Endodermal cell (in vitro differentiated cells): ENCODE measurements at regions not wholly inside any gene's neighbourhood (a gene's known extent, or its start where the extent isn't known, plus 50 kb on each side); places are given as distances from the start of the nearest gene placed in this dataset.
A peak's percentile ranks its signal among the peaks of the same experiment; 100 is the strongest.

Experiments used
- DNase-seq: peaks from one replicate; pipeline ENCODE4 v3.0.0-alpha.2; 2017
- H3K27ac ChIP-seq: 2 replicates; pipeline ENCODE4 v1.5.1; 2013; ENCODE audit warnings: mild to moderate bottlenecking, low read depth, low read length, moderate library complexity
- H3K27me3 ChIP-seq: 2 replicates; pipeline ENCODE4 v1.6.1; 2013; ENCODE audit warnings: mild to moderate bottlenecking, low read length, moderate library complexity; ENCODE audit not compliant: insufficient read depth, control insufficient read depth, poor library complexity, severe bottlenecking
- H3K36me3 ChIP-seq: 2 replicates; pipeline ENCODE4 v1.7.0; 2013; ENCODE audit warnings: mild to moderate bottlenecking, low read length, moderate library complexity; ENCODE audit not compliant: control insufficient read depth, insufficient read depth
- H3K4me1 ChIP-seq: one replicate; pipeline ENCODE4 v1.7.0; 2013; ENCODE audit warnings: low read length; ENCODE audit not compliant: control insufficient read depth, insufficient read depth
- H3K4me3 ChIP-seq: 2 replicates; pipeline ENCODE4 v1.5.1; 2013; ENCODE audit warnings: mild to moderate bottlenecking, low read length, moderate library complexity
- H3K9ac ChIP-seq: 2 replicates; pipeline ENCODE4 v1.6.1; 2013; ENCODE audit warnings: mild to moderate bottlenecking, low read length, moderate library complexity; ENCODE audit not compliant: poor library complexity, severe bottlenecking; ENCODE audit errors: extremely low read depth
- H3K9me3 ChIP-seq: 2 replicates; pipeline ENCODE4 v1.6.1; 2013; ENCODE audit warnings: mild to moderate bottlenecking, low read length, moderate library complexity; ENCODE audit not compliant: control insufficient read depth
- H3K27ac Mint-ChIP-seq: 2 replicates; pipeline ENCODE4 v1.8.0; 2020; ENCODE audit warnings: mixed read lengths
- H3K27me3 Mint-ChIP-seq: 2 replicates; pipeline ENCODE4 v1.8.0; 2021; ENCODE audit warnings: mild to moderate bottlenecking, mixed read lengths; ENCODE audit not compliant: insufficient read depth
- H3K36me3 Mint-ChIP-seq: 2 replicates; pipeline ENCODE4 v1.8.0; 2020; ENCODE audit warnings: low read depth, mixed read lengths
- H3K4me1 Mint-ChIP-seq: 2 replicates; pipeline ENCODE4 v1.8.0; 2020; ENCODE audit warnings: mixed read lengths
- H3K4me3 Mint-ChIP-seq: 2 replicates; pipeline ENCODE4 v1.8.0; 2020; ENCODE audit warnings: mild to moderate bottlenecking, moderate library complexity, mixed read lengths
- H3K9me3 Mint-ChIP-seq: 2 replicates; pipeline ENCODE4 v1.8.0; 2020; ENCODE audit warnings: mild to moderate bottlenecking, mixed read lengths
- CTCF ChIP-seq: fragments of 200-600 bp; sonication (generic); conservative IDR thresholded peaks from 2 replicates; pipeline ENCODE4 v1.5.0; 2021; ENCODE audit warnings: antibody characterized with exemption, mild to moderate bottlenecking
- WGBS, 2 experiments: methylation state at CpG; one replicate each; pipeline versions ENCODE4 v1.1.5 to v1.1.7; 2013; ENCODE audit warnings: missing lambda C conversion rate in 2 of 2, mixed read lengths in 1 of 2; ENCODE audit not compliant: insufficient coverage in 1 of 2, insufficient read length in 1 of 2; 5-methylcytosine and 5-hydroxymethylcytosine counted together

GRCh38 chr22:22717664-22718063 is 73.2 kb downstream of the GGTLC2 start:
- H3K9ac ChIP-seq, result no peak overlapping the region
- no peak overlapping the region for H3K4me3 Mint-ChIP-seq
- TF ChIP-seq CTCF, result no peak
- no peaks in the 10 kb centered on the region for H3K4me1 Mint-ChIP-seq
- no peaks in the 10 kb centered on the region for H3K36me3 ChIP-seq
- no peaks in the 10 kb centered on the region for H3K4me1 ChIP-seq
- no peaks in the 10 kb centered on the region for H3K36me3 Mint-ChIP-seq
- no peak overlapping the region for H3K27ac Mint-ChIP-seq
- no peak for DNase-seq
- no peaks in the 10 kb centered on the region for H3K9me3 ChIP-seq
- WGBS, 2 experiments, result 80 to 87% methylated on average over 1 to 4 of the region's 4 CpGs
- no peak overlapping the region for H3K4me3 ChIP-seq
- H3K9me3 Mint-ChIP-seq, result no peaks in the 10 kb centered on the region
- no peak overlapping the region for H3K27ac ChIP-seq
- H3K27me3 ChIP-seq, result peaks cover 75% of the 10 kb centered on the region
- H3K27me3 Mint-ChIP-seq, result peaks cover 85% of the 10 kb centered on the region

GRCh38 chr22:22720201-22720723 is 75.8 kb downstream of the GGTLC2 start:
- H3K4me3 ChIP-seq, result no peak overlapping the region
- H3K4me3 Mint-ChIP-seq, result no peak overlapping the region
- no peak overlapping the region for H3K27ac Mint-ChIP-seq
- peak; percentile 87 for DNase-seq
- TF ChIP-seq CTCF, result peak; percentile 91
- H3K27me3 Mint-ChIP-seq, result peaks cover 89% of the 10 kb centered on the region
- peaks cover 82% of the 10 kb centered on the region for H3K27me3 ChIP-seq
- no peak overlapping the region for H3K27ac ChIP-seq
- no peak overlapping the region for H3K9ac ChIP-seq
- H3K9me3 Mint-ChIP-seq, result no peaks in the 10 kb centered on the region
- no peaks in the 10 kb centered on the region for H3K4me1 Mint-ChIP-seq
- no peaks in the 10 kb centered on the region for H3K36me3 Mint-ChIP-seq
- no peaks in the 10 kb centered on the region for H3K4me1 ChIP-seq
- 46 to 52% methylated on average over 3 of the region's 3 CpGs for WGBS, 2 experiments
- H3K36me3 ChIP-seq, result no peaks in the 10 kb centered on the region
- no peaks in the 10 kb centered on the region for H3K9me3 ChIP-seq

- H3K4me1 Mint-ChIP-seq, result no peaks in the 10 kb centered on the region
- H3K27me3 ChIP-seq, result peaks cover 82% of the 10 kb centered on the region
Observed at GRCh38 chr22:22720724-22721261, 76.4 kb downstream of the GGTLC2 start.

More at GRCh38 chr22:22720724-22721261, 76.4 kb downstream of the GGTLC2 start:
- H3K4me3 Mint-ChIP-seq, result no peak overlapping the region
- H3K27ac Mint-ChIP-seq, result no peak overlapping the region
- H3K36me3 Mint-ChIP-seq, result no peaks in the 10 kb centered on the region
- H3K4me3 ChIP-seq, result no peak overlapping the region
- no peaks in the 10 kb centered on the region for H3K4me1 ChIP-seq
- H3K27ac ChIP-seq, result no peak overlapping the region
- no peaks in the 10 kb centered on the region for H3K9me3 Mint-ChIP-seq
- no peak overlapping the region for H3K9ac ChIP-seq
- TF ChIP-seq CTCF, result no peak
- H3K36me3 ChIP-seq, result no peaks in the 10 kb centered on the region
- H3K9me3 ChIP-seq, result no peaks in the 10 kb centered on the region
- DNase-seq, result no peak
- WGBS, 2 experiments, result 88 to 89% methylated on average over 4 to 6 of the region's 6 CpGs
- H3K27me3 Mint-ChIP-seq, result peaks cover 88% of the 10 kb centered on the region
